Gastroesophageal sphincter (tissue), 4 donors: ENCODE measurements at regions not wholly inside any gene's neighbourhood (a gene's known extent, or its start where the extent isn't known, plus 50 kb on each side); places are given as distances from the start of the nearest gene placed in this dataset.

Experiments used
- ATAC-seq: fragments of 150-250 bp; one replicate; pipeline ENCODE4 v1.9.1; 2016; ENCODE audit warnings: mild to moderate bottlenecking, moderate library complexity
- H3K27ac ChIP-seq, 4 donors: fragments of 200-600 bp; sonication (generic) in 3 of 4; 1 replicate in 3 of 4; 2 replicates in 1 of 4; pipeline ENCODE4 v1.5.1; 2016 to 2019
- H3K27me3 ChIP-seq: fragments of 200-600 bp; sonication (generic); one replicate; pipeline ENCODE4 v1.5.1; 2019
- H3K36me3 ChIP-seq, 2 donors: fragments of 200-600 bp; sonication (generic); one replicate each; pipeline ENCODE4 v1.5.1; 2019; ENCODE audit warnings: control low read depth in 1 of 2
- H3K4me1 ChIP-seq, 3 donors: fragments of 200-600 bp; sonication (generic); 1 replicate in 2 of 3; 2 replicates in 1 of 3; pipeline ENCODE4 v1.5.1; 2016 to 2019; ENCODE audit warnings: control low read depth in 2 of 3
- H3K4me3 ChIP-seq, 2 donors: fragments of 200-600 bp; sonication (generic); one replicate each; pipeline ENCODE4 v1.5.1; 2019; ENCODE audit warnings: mild to moderate bottlenecking in 1 of 2, moderate library complexity in 1 of 2
- H3K9me3 ChIP-seq, 3 donors: fragments of 200-600 bp; sonication (generic); one replicate each; pipeline ENCODE4 v1.5.1; 2017 to 2019; ENCODE audit warnings: control low read depth in 2 of 3
- CTCF ChIP-seq, 4 experiments: fragments of 200-600 bp in 2 of 4; fragments of 450-650 bp in 2 of 4; sonication (generic) in 1 of 4; IDR thresholded peaks; one replicate each; pipeline ENCODE4 v1.5.1; 2017 to 2019; ENCODE audit warnings: antibody characterized with exemption in 4 of 4, mild to moderate bottlenecking in 2 of 4, moderate library complexity in 2 of 4
- EP300 ChIP-seq: sonication (generic); formaldehyde crosslinking; IDR thresholded peaks from one replicate; pipeline ENCODE4 v1.6.1; 2017; ENCODE audit warnings: antibody characterized with exemption, mild to moderate bottlenecking
- POLR2A ChIP-seq, 2 donors: fragments of 450-650 bp; IDR thresholded peaks; one replicate each; pipeline ENCODE4 v1.6.1; 2017; ENCODE audit warnings: antibody characterized with exemption in 2 of 2, mild to moderate bottlenecking in 2 of 2, moderate library complexity in 1 of 2
- POLR2AphosphoS5 ChIP-seq: sonication (generic); formaldehyde crosslinking; IDR thresholded peaks from one replicate; pipeline ENCODE4 v1.6.1; 2017; ENCODE audit warnings: antibody characterized with exemption
- WGBS, 2 donors: methylation state at CpG; one replicate each; pipeline ENCODE4 v1.1.5; 2018; ENCODE audit warnings: low coverage in 1 of 2; 5-methylcytosine and 5-hydroxymethylcytosine counted together

- ATAC-seq: no peak
- TF ChIP-seq POLR2A (IDR thresholded peaks at IDR 0.05) (no peak), CTCF (IDR thresholded peaks at IDR 0.05) (no peak), POLR2AphosphoS5 (no peak)
- no peaks in the 10 kb centered on the region for H3K36me3 ChIP-seq
- no peak overlapping the region for H3K27ac ChIP-seq
- 86 to 94% methylated on average over 4 of the region's 4 CpGs for WGBS, 2 donors
- no peaks in the 10 kb centered on the region for H3K27me3 ChIP-seq
- no peaks in the 10 kb centered on the region for H3K9me3 ChIP-seq
- no peaks in the 10 kb centered on the region for H3K4me1 ChIP-seq
- no peak overlapping the region for H3K4me3 ChIP-seq
Observed at GRCh38 chr4:124178449-124179021, 534.0 kb downstream of the ANKRD50 start.

GRCh38 chr4:124179506-124180186 is 532.9 kb downstream of the ANKRD50 start:
- Histone ChIP-seq H3K36me3 (no peaks in the 10 kb centered on the region), H3K27me3 (no peaks in the 10 kb centered on the region), H3K9me3 (no peaks in the 10 kb centered on the region), H3K4me3 (no peak overlapping the region), H3K27ac (no peak overlapping the region), H3K4me1 (no peaks in the 10 kb centered on the region)
- no peak for ATAC-seq
- 32 to 67% methylated on average over 1 to 4 of the region's 5 CpGs for WGBS, 2 donors
- no peak for TF ChIP-seq POLR2AphosphoS5
- TF ChIP-seq EP300: no peak
- no peak for TF ChIP-seq CTCF (IDR thresholded peaks at IDR 0.05)
- TF ChIP-seq POLR2A (IDR thresholded peaks at IDR 0.05): no peak

- WGBS, 2 donors: 67 to 68% methylated on average over 1 to 2 of the region's 2 CpGs
- TF ChIP-seq EP300: no peak
- no peak for TF ChIP-seq POLR2A (IDR thresholded peaks at IDR 0.05)
- TF ChIP-seq POLR2AphosphoS5: no peak
- no peak for TF ChIP-seq CTCF (IDR thresholded peaks at IDR 0.05)
- Histone ChIP-seq H3K27me3 (no peaks in the 10 kb centered on the region), H3K27ac (no peak overlapping the region), H3K4me3 (no peak overlapping the region), H3K4me1 (no peaks in the 10 kb centered on the region), H3K9me3 (no peaks in the 10 kb centered on the region), H3K36me3 (no peaks in the 10 kb centered on the region)
- no peak for ATAC-seq
Observed at GRCh38 chr4:124181039-124181438, 531.5 kb downstream of the ANKRD50 start.

GRCh38 chr4:124183231-124183630 is 529.3 kb downstream of the ANKRD50 start:
- H3K27ac ChIP-seq: no peak overlapping the region
- no peaks in the 10 kb centered on the region for H3K36me3 ChIP-seq
- no peak overlapping the region for H3K4me3 ChIP-seq
- no peak for ATAC-seq
- H3K27me3 ChIP-seq: no peaks in the 10 kb centered on the region
- 93 to 100% methylated on average over 2 of the region's 2 CpGs for WGBS, 2 donors
- H3K9me3 ChIP-seq: no peaks in the 10 kb centered on the region
- H3K4me1 ChIP-seq: no peaks in the 10 kb centered on the region
- TF ChIP-seq POLR2AphosphoS5 (no peak), POLR2A (IDR thresholded peaks at IDR 0.05) (no peak), EP300 (no peak), CTCF (IDR thresholded peaks at IDR 0.05) (no peak)

GRCh38 chr4:124183926-124184325 is 528.6 kb downstream of the ANKRD50 start:
- Histone ChIP-seq H3K4me3 (no peak overlapping the region), H3K27me3 (no peaks in the 10 kb centered on the region), H3K36me3 (no peaks in the 10 kb centered on the region), H3K9me3 (no peaks in the 10 kb centered on the region), H3K27ac (no peak overlapping the region), H3K4me1 (peaks cover 0 to 3% (median 0%) of the 10 kb centered on the region in 3 donors)
- TF ChIP-seq CTCF (IDR thresholded peaks at IDR 0.05) (no peak), POLR2AphosphoS5 (no peak), POLR2A (IDR thresholded peaks at IDR 0.05) (no peak), EP300 (no peak)
- ATAC-seq: no peak
